ENCODE measurements at regions not wholly inside any gene's neighbourhood (a gene's known extent, or its start where the extent isn't known, plus 50 kb on each side); places are given as distances from the start of the nearest gene placed in this dataset.
"Not testable (repeated sequence)": the region's sequence is repeated elsewhere in the genome, so short reads cannot be mapped to it uniquely, and the experiment has no call there.

GRCh38 chr3:110905121-110905520 is 166.5 kb upstream of the NECTIN3 start:
- DNase-seq, result no peak

- no peak for DNase-seq
These were observed 161.8 kb upstream of the NECTIN3 start for GRCh38 chr3:110909839-110910238.

- DNase-seq, result no peak
These were observed 161.2 kb upstream of the NECTIN3 start for GRCh38 chr3:110910346-110910955.

- no peak for DNase-seq
These were observed 152.7 kb upstream of the NECTIN3 start for GRCh38 chr3:110918963-110919362.

- DNase-seq, result no peak
These were observed 145.8 kb upstream of the NECTIN3 start for GRCh38 chr3:110925798-110926197.

- no peak for DNase-seq
These were observed 143.5 kb upstream of the NECTIN3 start for GRCh38 chr3:110928016-110928662.

- no peak for DNase-seq
These were observed 141.8 kb upstream of the NECTIN3 start for GRCh38 chr3:110929816-110930215.

- DNase-seq, result no peak
These were observed 139.0 kb upstream of the NECTIN3 start for GRCh38 chr3:110932567-110932966.

- DNase-seq, result no peak
These were observed 137.7 kb upstream of the NECTIN3 start for GRCh38 chr3:110933821-110934426.

GRCh38 chr3:110938629-110939028 is 133.0 kb upstream of the NECTIN3 start:
- no peak for DNase-seq

- DNase-seq, result no peak
These were observed 131.6 kb upstream of the NECTIN3 start for GRCh38 chr3:110940055-110940454.

GRCh38 chr3:110944782-110945181 is 126.8 kb upstream of the NECTIN3 start:
- no peak for DNase-seq

- DNase-seq, result no peak
These were observed 124.8 kb upstream of the NECTIN3 start for GRCh38 chr3:110946810-110947209.

- not testable (repeated sequence) for DNase-seq
These were observed 122.4 kb upstream of the NECTIN3 start for GRCh38 chr3:110949194-110949593.

GRCh38 chr3:110955301-110955880 is 116.2 kb upstream of the NECTIN3 start:
- DNase-seq, result no peak

- no peak for DNase-seq
These were observed 115.5 kb upstream of the NECTIN3 start for GRCh38 chr3:110956081-110956480.

GRCh38 chr3:110957247-110958025 is 114.2 kb upstream of the NECTIN3 start:
- no peak for DNase-seq

GRCh38 chr3:110958313-110959147 is 113.1 kb upstream of the NECTIN3 start:
- no peak for DNase-seq

GRCh38 chr3:110965976-110966375 is 105.6 kb upstream of the NECTIN3 start:
- no peak for DNase-seq

GRCh38 chr3:110966966-110967663 is 104.5 kb upstream of the NECTIN3 start:
- DNase-seq, result no peak

GRCh38 chr3:110968076-110968475 is 103.5 kb upstream of the NECTIN3 start:
- no peak for DNase-seq
